Astrocyte of the spinal cord (primary cell): ENCODE measurements at regions not wholly inside any gene's neighbourhood (a gene's known extent, or its start where the extent isn't known, plus 50 kb on each side); places are given as distances from the start of the nearest gene placed in this dataset.

Experiments
- DNase-seq: peaks from one replicate; pipeline ENCODE4 v3.0.0; 2011; ENCODE audit warnings: low read depth, low spot score
- H3K4me3 ChIP-seq: 2 replicates; pipeline ENCODE4 v1.5.1; 2011; ENCODE audit warnings: low read depth, mild to moderate bottlenecking, low read length, moderate library complexity
- CTCF ChIP-seq: IDR thresholded peaks from 2 replicates; pipeline ENCODE4 v1.5.1; 2012; ENCODE audit warnings: low read depth, mild to moderate bottlenecking, low read length, inconsistent platforms
- in situ Hi-C: cut with HindIII; loops from 2 replicates; pipeline ENCODE4 v1.10.0; 2017; ENCODE audit warnings: low sequenced_read_pairs

- H3K4me3 ChIP-seq = no peak overlapping the region
- no peak for TF ChIP-seq CTCF
- in situ Hi-C loops = no loop called here
- DNase-seq = no peak
Observed at GRCh38 chr7:67791918-67792317, 795.3 kb downstream of the TYW1 start.

- H3K4me3 ChIP-seq = no peak overlapping the region
- no peak for DNase-seq
- TF ChIP-seq CTCF = no peak
- in situ Hi-C loops = no loop called here
Observed at GRCh38 chr7:67794544-67794943, 797.9 kb downstream of the TYW1 start.

- no peak for TF ChIP-seq CTCF
- no peak for DNase-seq
- in situ Hi-C loops = no loop called here
- H3K4me3 ChIP-seq = no peak overlapping the region
Observed at GRCh38 chr7:67803789-67804188, 807.2 kb downstream of the TYW1 start.

GRCh38 chr7:67805921-67806471, 809.4 kb downstream of the TYW1 start:
- no peak overlapping the region for H3K4me3 ChIP-seq
- DNase-seq = no peak
- in situ Hi-C loops = no loop called here
- no peak for TF ChIP-seq CTCF

GRCh38 chr7:67807826-67808225, 811.2 kb downstream of the TYW1 start:
- no peak for DNase-seq
- TF ChIP-seq CTCF = no peak
- in situ Hi-C loops = no loop called here
- H3K4me3 ChIP-seq = no peak overlapping the region

- DNase-seq = no peak
- in situ Hi-C loops = no loop called here
- no peak for TF ChIP-seq CTCF
- no peak overlapping the region for H3K4me3 ChIP-seq
Observed at GRCh38 chr7:67809586-67809985, 813.0 kb downstream of the TYW1 start.
